Right atrium auricular region (tissue), 2 donors: ENCODE measurements at regions not wholly inside any gene's neighbourhood (a gene's known extent, or its start where the extent isn't known, plus 50 kb on each side); places are given as distances from the start of the nearest gene placed in this dataset.
"Not testable (repeated sequence)": the region's sequence is repeated elsewhere in the genome, so short reads cannot be mapped to it uniquely, and the experiment has no call there.

Source experiments
- DNase-seq: peaks from one replicate; pipeline ENCODE4 v3.0.0-alpha.2; 2019; ENCODE audit warnings: low spot score
- H3K27ac ChIP-seq, 2 donors: fragments of 200-600 bp; sonication (generic); 1 replicate in 1 of 2; 2 replicates in 1 of 2; pipeline ENCODE4 v1.5.1; 2016 to 2019
- H3K27me3 ChIP-seq, 2 donors: fragments of 200-600 bp; sonication (generic); one replicate each; pipeline versions ENCODE4 v1.5.1 to v1.6.0; 2017 to 2019
- H3K36me3 ChIP-seq: fragments of 200-600 bp; sonication (generic); one replicate; pipeline ENCODE4 v1.5.1; 2016
- H3K4me1 ChIP-seq, 2 donors: fragments of 200-600 bp; sonication (generic); one replicate each; pipeline versions ENCODE4 v1.5.1 to v1.6.0; 2017 to 2019
- H3K4me3 ChIP-seq, 2 donors: fragments of 200-600 bp; sonication (generic); 1 replicate in 1 of 2; 2 replicates in 1 of 2; pipeline ENCODE4 v1.5.1; 2017 to 2019; ENCODE audit warnings: mild to moderate bottlenecking in 1 of 2, moderate library complexity in 1 of 2
- H3K9me3 ChIP-seq, 2 donors: fragments of 200-600 bp; sonication (generic); one replicate each; pipeline ENCODE4 v1.5.1; 2019
- CTCF ChIP-seq, 2 donors: fragments of 200-600 bp; sonication (generic); IDR thresholded peaks; one replicate each; pipeline ENCODE4 v1.5.1; 2019; ENCODE audit warnings: antibody characterized with exemption in 2 of 2

GRCh38 chr20:50360218-50360672 lies 149.9 kb upstream of the PTPN1 start:
- no peak for DNase-seq
- H3K4me1 ChIP-seq, result no peaks in the 10 kb centered on the region
- no peak for TF ChIP-seq CTCF (IDR thresholded peaks at IDR 0.05)

GRCh38 chr20:50360921-50361320 lies 149.3 kb upstream of the PTPN1 start:
- Histone ChIP-seq H3K27ac (no peak overlapping the region), H3K4me3 (no peak overlapping the region), H3K4me1 (no peaks in the 10 kb centered on the region), H3K9me3 (no peaks in the 10 kb centered on the region), H3K36me3 (no peaks in the 10 kb centered on the region), H3K27me3 (no peaks in the 10 kb centered on the region)
- DNase-seq, result no peak
- no peak for TF ChIP-seq CTCF (IDR thresholded peaks at IDR 0.05)

More at GRCh38 chr20:50360218-50360672, 149.9 kb upstream of the PTPN1 start:
- Histone ChIP-seq H3K27ac (no peak overlapping the region), H3K4me3 (no peak overlapping the region), H3K9me3 (no peaks in the 10 kb centered on the region), H3K36me3 (no peaks in the 10 kb centered on the region), H3K27me3 (no peaks in the 10 kb centered on the region)

- not testable (repeated sequence) for H3K4me3 ChIP-seq, H3K27me3 ChIP-seq, H3K4me1 ChIP-seq, DNase-seq, H3K36me3 ChIP-seq, H3K9me3 ChIP-seq, H3K27ac ChIP-seq
These were observed 148.0 kb upstream of the PTPN1 start for GRCh38 chr20:50362177-50362576.

- no peak overlapping the region for H3K27ac ChIP-seq
- H3K4me3 ChIP-seq, result no peak overlapping the region
- H3K27me3 ChIP-seq, result no peaks in the 10 kb centered on the region
- TF ChIP-seq CTCF (IDR thresholded peaks at IDR 0.05), result no peak
- peaks cover 0 to 5% of the 10 kb centered on the region in 2 donors for H3K4me1 ChIP-seq
- no peaks in the 10 kb centered on the region for H3K9me3 ChIP-seq
- DNase-seq, result no peak
- H3K36me3 ChIP-seq, result no peaks in the 10 kb centered on the region
These were observed 147.2 kb upstream of the PTPN1 start for GRCh38 chr20:50363027-50363426.

GRCh38 chr20:50363479-50363878 lies 146.7 kb upstream of the PTPN1 start:
- Histone ChIP-seq H3K4me1 (peaks cover 0 to 5% of the 10 kb centered on the region in 2 donors), H3K27ac (no peak overlapping the region), H3K9me3 (no peaks in the 10 kb centered on the region), H3K36me3 (no peaks in the 10 kb centered on the region), H3K27me3 (no peaks in the 10 kb centered on the region), H3K4me3 (no peak overlapping the region)
- TF ChIP-seq CTCF (IDR thresholded peaks at IDR 0.05), result no peak
- DNase-seq, result no peak

- Histone ChIP-seq H3K36me3 (no peaks in the 10 kb centered on the region), H3K27ac (no peak overlapping the region)
These were observed 145.6 kb upstream of the PTPN1 start for GRCh38 chr20:50364542-50364941.

More at GRCh38 chr20:50364542-50364941, 145.6 kb upstream of the PTPN1 start:
- peaks cover 0 to 5% of the 10 kb centered on the region in 2 donors for H3K4me1 ChIP-seq
- no peak overlapping the region for H3K4me3 ChIP-seq
- TF ChIP-seq CTCF (IDR thresholded peaks at IDR 0.05), result no peak
- no peaks in the 10 kb centered on the region for H3K9me3 ChIP-seq
- no peaks in the 10 kb centered on the region for H3K27me3 ChIP-seq
- DNase-seq, result no peak
